ENCODE measurements at regions not wholly inside any gene's neighbourhood (a gene's known extent, or its start where the extent isn't known, plus 50 kb on each side); places are given as distances from the start of the nearest gene placed in this dataset.

DNA sequence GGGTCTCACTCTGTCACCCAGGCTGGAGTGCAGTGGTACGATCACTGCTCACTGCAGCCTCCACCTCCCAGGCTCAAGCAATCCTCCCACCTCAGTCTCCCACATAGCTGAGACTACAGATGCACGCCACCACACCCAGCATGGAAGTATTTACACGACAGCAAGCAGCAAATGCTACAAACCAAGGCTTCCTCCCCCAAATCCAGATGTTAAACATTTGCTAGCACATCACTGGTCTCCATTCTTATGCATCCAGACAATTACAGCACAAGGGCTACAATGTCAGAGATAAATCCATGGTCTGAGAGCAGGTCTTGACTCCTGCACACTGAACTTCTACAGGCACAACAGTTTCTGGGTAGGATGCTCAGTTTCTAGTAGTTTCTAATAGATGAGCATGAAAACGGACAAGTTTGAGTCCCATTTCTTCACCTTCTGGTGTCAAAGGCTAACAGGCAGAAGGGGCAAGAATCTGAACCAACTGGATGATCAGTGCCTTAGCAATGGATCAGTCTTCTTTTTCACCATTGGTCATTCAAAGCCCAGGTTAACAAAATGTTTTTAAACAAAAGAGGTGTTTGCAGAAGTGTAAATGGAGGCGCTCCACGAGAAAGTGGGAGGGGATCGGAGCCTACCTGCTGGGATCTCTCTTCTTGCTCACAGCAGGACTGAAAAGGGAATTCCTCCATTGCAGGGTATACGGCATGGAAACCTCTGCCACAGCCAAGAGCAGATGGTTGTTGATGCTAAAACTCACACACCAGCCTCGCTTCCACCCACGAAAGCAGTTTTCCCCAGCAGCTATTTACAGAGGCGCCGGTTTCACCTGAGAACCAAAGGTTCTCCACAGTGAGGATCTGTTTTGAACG, 135.0 kb upstream of the ARL4C start:
- TF ChIP-seq TEAD4 (IDR thresholded peaks at IDR 0.05) (no peak), TAF1 (IDR thresholded peaks at IDR 0.05; ENCODE audit: low read depth) (no peak), NFIC (IDR thresholded peaks at IDR 0.05) (no peak), TCF12 (IDR thresholded peaks at IDR 0.05; ENCODE audit: low read depth) (no peak), RAD21 (IDR thresholded peaks at IDR 0.05; ENCODE audit: low read depth) (no peak)
- TF ChIP-seq, protein P1, sequence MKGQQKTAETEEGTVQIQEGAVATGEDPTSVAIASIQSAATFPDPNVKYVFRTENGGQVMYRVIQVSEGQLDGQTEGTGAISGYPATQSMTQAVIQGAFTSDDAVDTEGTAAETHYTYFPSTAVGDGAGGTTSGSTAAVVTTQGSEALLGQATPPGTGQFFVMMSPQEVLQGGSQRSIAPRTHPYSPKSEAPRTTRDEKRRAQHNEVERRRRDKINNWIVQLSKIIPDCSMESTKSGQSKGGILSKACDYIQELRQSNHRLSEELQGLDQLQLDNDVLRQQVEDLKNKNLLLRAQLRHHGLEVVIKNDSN (IDR thresholded peaks at IDR 0.05), result no peak

DNA sequence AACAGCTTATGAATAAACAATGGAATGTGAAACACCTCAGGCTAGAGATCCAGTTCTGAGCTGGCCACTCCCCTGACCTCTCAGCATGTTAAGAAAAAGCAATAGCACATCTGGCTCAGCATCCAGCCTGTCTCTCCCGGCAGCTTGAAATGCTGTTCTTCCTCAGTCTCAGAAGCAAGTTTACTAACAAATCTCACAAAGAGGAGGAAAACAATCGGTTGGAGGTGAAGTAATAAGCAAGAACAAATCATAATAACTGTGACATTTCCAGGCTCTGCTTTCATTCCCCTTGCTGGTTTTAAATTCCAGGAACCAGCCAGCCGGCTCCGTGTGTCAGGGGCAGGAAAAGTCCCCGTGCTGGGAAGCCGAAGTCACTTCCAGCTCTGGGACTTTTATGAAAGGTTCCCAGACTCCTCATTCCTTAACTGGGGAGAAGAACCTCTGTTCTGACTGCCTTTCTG, 133.9 kb upstream of the ARL4C start:
- TF ChIP-seq NFIC (IDR thresholded peaks at IDR 0.05), result no peak
- TF ChIP-seq CEBPB (IDR thresholded peaks at IDR 0.05), result 0 out of 2 replicates have a peak, but pooled peaks have one; percentile 2
- TF ChIP-seq REST (IDR thresholded peaks at IDR 0.05; ENCODE audit: low read depth), result no peak
- TF ChIP-seq TCF12 (IDR thresholded peaks at IDR 0.05; ENCODE audit: low read depth), result no peak

GRCh38 chr2:234629596-234629995, 132.7 kb upstream of the ARL4C start:
- TF ChIP-seq MAX (IDR thresholded peaks at IDR 0.05), result no peak
- no peak for TF ChIP-seq EGR1 (IDR thresholded peaks at IDR 0.05)
- TF ChIP-seq, protein P1 (IDR thresholded peaks at IDR 0.05), result no peak
- TF ChIP-seq YY1 (IDR thresholded peaks at IDR 0.05; ENCODE audit: low read depth), result no peak
- TF ChIP-seq ZBTB7A (IDR thresholded peaks at IDR 0.05; ENCODE audit: low read depth), result no peak
- no peak for TF ChIP-seq CEBPB (IDR thresholded peaks at IDR 0.05)
- TF ChIP-seq TCF12 (IDR thresholded peaks at IDR 0.05; ENCODE audit: low read depth), result no peak
- no peak for TF ChIP-seq NFIC (IDR thresholded peaks at IDR 0.05)
- TF ChIP-seq EP300 (IDR thresholded peaks at IDR 0.05; ENCODE audit: borderline replicate concordance), result no peak
- TF ChIP-seq TEAD4 (IDR thresholded peaks at IDR 0.05), result no peak
- no peak for TF ChIP-seq FOXM1 (IDR thresholded peaks at IDR 0.05; ENCODE audit: borderline replicate concordance, low read depth)
- no peak for TF ChIP-seq REST (IDR thresholded peaks at IDR 0.05; ENCODE audit: low read depth)
- no peak for TF ChIP-seq RAD21 (IDR thresholded peaks at IDR 0.05; ENCODE audit: low read depth)
- no peak for TF ChIP-seq CREB1 (IDR thresholded peaks at IDR 0.05; ENCODE audit: low read depth)
- no peak for TF ChIP-seq TAF1 (IDR thresholded peaks at IDR 0.05; ENCODE audit: low read depth)

DNA sequence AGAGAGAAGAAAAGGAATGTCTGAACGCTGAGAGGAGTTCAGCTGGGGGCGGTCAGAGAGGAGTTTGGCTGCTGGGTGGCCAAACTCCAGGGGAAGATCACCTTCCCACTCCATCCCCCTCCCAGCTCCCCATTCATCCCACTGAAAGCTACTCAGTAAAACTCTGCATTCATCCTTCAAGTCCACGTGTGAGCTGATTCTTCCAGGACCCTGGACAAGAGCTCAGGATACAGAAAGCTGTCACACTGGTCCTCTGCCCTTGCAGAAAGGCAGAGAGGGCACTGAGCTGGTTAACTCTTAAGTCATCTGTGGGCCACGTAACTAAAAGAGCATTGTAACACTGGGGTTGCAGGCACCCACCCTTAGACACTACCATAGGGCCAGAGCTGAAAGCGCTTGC, 132.1 kb upstream of the ARL4C start:
- TF ChIP-seq REST (IDR thresholded peaks at IDR 0.05; ENCODE audit: low read depth), result peak; percentile 73
- TF ChIP-seq ZBTB7A (IDR thresholded peaks at IDR 0.05; ENCODE audit: low read depth), result no peak

GRCh38 chr2:234627308-234627707, 130.4 kb upstream of the ARL4C start:
- TF ChIP-seq TCF12 (IDR thresholded peaks at IDR 0.05; ENCODE audit: low read depth) (no peak), TEAD4 (IDR thresholded peaks at IDR 0.05) (no peak), RAD21 (IDR thresholded peaks at IDR 0.05; ENCODE audit: low read depth) (no peak), ZBTB7A (IDR thresholded peaks at IDR 0.05; ENCODE audit: low read depth) (no peak), EGR1 (IDR thresholded peaks at IDR 0.05) (no peak), MAX (IDR thresholded peaks at IDR 0.05) (no peak), TAF1 (IDR thresholded peaks at IDR 0.05; ENCODE audit: low read depth) (no peak)
- TF ChIP-seq, protein P1 (IDR thresholded peaks at IDR 0.05), result no peak
